Liver (tissue), 8 donors: ENCODE measurements at regions not wholly inside any gene's neighbourhood (a gene's known extent, or its start where the extent isn't known, plus 50 kb on each side); places are given as distances from the start of the nearest gene placed in this dataset.
A peak's percentile ranks its signal among the peaks of the same experiment; 100 is the strongest.

Experiments used
- DNase-seq: peaks from one replicate; pipeline ENCODE4 v3.0.0-alpha.2; 2017; ENCODE audit warnings: low spot score
- H3K27ac ChIP-seq, 2 donors: one replicate each; pipeline ENCODE4 v1.7.0; 2013; ENCODE audit warnings: inconsistent platforms in 2 of 2, low read length in 2 of 2, control low read depth in 1 of 2, low read depth in 1 of 2, mild to moderate bottlenecking in 1 of 2
- H3K27me3 ChIP-seq, 4 donors: one replicate each; pipeline versions ENCODE4 v1.6.1 to v1.7.0; 2013; ENCODE audit warnings: low read length in 3 of 4, inconsistent platforms in 1 of 4, mild to moderate bottlenecking in 1 of 4, moderate library complexity in 1 of 4; ENCODE audit not compliant: control insufficient read depth in 4 of 4, insufficient read depth in 4 of 4
- H3K36me3 ChIP-seq, 4 donors: one replicate each; pipeline versions ENCODE4 v1.6.1 to v1.7.0; 2013; ENCODE audit warnings: low read length in 3 of 4, mild to moderate bottlenecking in 3 of 4, low read depth in 1 of 4, moderate library complexity in 1 of 4; ENCODE audit not compliant: control insufficient read depth in 4 of 4, insufficient read depth in 3 of 4
- H3K4me1 ChIP-seq, 4 donors: one replicate each; pipeline versions ENCODE4 v1.6.1 to v1.7.0; 2013; ENCODE audit warnings: low read length in 3 of 4, mild to moderate bottlenecking in 3 of 4, moderate library complexity in 1 of 4; ENCODE audit not compliant: control insufficient read depth in 4 of 4, insufficient read depth in 4 of 4
- H3K4me3 ChIP-seq, 3 donors: one replicate each; pipeline versions ENCODE4 v1.6.1 to v1.7.0; 2013; ENCODE audit warnings: low read length in 3 of 3, control low read depth in 1 of 3, low read depth in 1 of 3, mild to moderate bottlenecking in 1 of 3
- H3K9ac ChIP-seq, 2 donors: one replicate each; pipeline ENCODE4 v1.7.0; 2013; ENCODE audit warnings: low read length in 2 of 2, mild to moderate bottlenecking in 2 of 2, moderate library complexity in 2 of 2, control low read depth in 1 of 2, low read depth in 1 of 2
- H3K9me3 ChIP-seq, 4 donors: one replicate each; pipeline versions ENCODE4 v1.6.1 to v1.7.0; 2013; ENCODE audit warnings: low read length in 3 of 4; ENCODE audit not compliant: control insufficient read depth in 4 of 4
- ATF3 ChIP-seq: IDR thresholded peaks from 2 replicates; pipeline ENCODE4 v1.6.1; 2016; ENCODE audit warnings: antibody characterized with exemption
- CTCF ChIP-seq: fragments of 150-350 bp; IDR thresholded peaks from 2 replicates; pipeline ENCODE4 v1.5.1; 2017; ENCODE audit warnings: improper control_type of control experiment, low read depth, low read length; ENCODE audit not compliant: missing input control
- FOXA1 ChIP-seq: IDR thresholded peaks from 2 replicates; pipeline ENCODE4 v1.6.1; 2016; ENCODE audit warnings: antibody characterized with exemption
- GABPA ChIP-seq, 2 donors: IDR thresholded peaks in 1 of 2; conservative IDR thresholded peaks in 1 of 2; 2 replicates each; pipeline ENCODE4 v1.6.1; 2016; ENCODE audit warnings: antibody characterized with exemption in 2 of 2, mild to moderate bottlenecking in 1 of 2, moderate library complexity in 1 of 2
- HNF4A ChIP-seq, 2 donors: conservative IDR thresholded peaks; 2 replicates each; pipeline ENCODE4 v1.6.1; 2016; ENCODE audit warnings: antibody characterized with exemption in 2 of 2, mild to moderate bottlenecking in 2 of 2
- JUND ChIP-seq, 2 donors: IDR thresholded peaks; 2 replicates each; pipeline ENCODE4 v1.6.1; 2016; ENCODE audit warnings: antibody characterized with exemption in 2 of 2
- MAX ChIP-seq: IDR thresholded peaks from 2 replicates; pipeline ENCODE4 v1.6.1; 2016; ENCODE audit warnings: antibody characterized with exemption
- NR2F2 ChIP-seq: IDR thresholded peaks from 2 replicates; pipeline ENCODE4 v1.6.1; 2016; ENCODE audit warnings: antibody characterized with exemption
- RAD21 ChIP-seq, 2 donors: IDR thresholded peaks; 2 replicates each; pipeline ENCODE4 v1.6.1; 2016; ENCODE audit warnings: antibody characterized with exemption in 2 of 2, mild to moderate bottlenecking in 2 of 2
- REST ChIP-seq: IDR thresholded peaks from 2 replicates; pipeline ENCODE4 v1.6.1; 2016; ENCODE audit warnings: antibody characterized with exemption, mild to moderate bottlenecking
- SP1 ChIP-seq: IDR thresholded peaks from 2 replicates; pipeline ENCODE4 v1.6.1; 2018; ENCODE audit warnings: antibody characterized with exemption, mild to moderate bottlenecking
- TAF1 ChIP-seq: conservative IDR thresholded peaks from 2 replicates; pipeline ENCODE4 v1.6.1; 2016; ENCODE audit warnings: antibody characterized with exemption, mild to moderate bottlenecking
- ZBTB33 ChIP-seq: IDR thresholded peaks from 2 replicates; pipeline ENCODE4 v1.6.1; 2016; ENCODE audit warnings: antibody characterized with exemption
- whole genome bisulfite sequencing: extraction: QIAGEN DNeasy Blood & Tissue Kit; methylation state at CpG from one replicate; pipeline ENCODE4 v1.1.7; 2013; 5-methylcytosine and 5-hydroxymethylcytosine counted together
- donor health status: healthy.
- donor health status: healthy.
- donor health status: healthy.
- donor health status: healthy.
- donor health status: healthy.

GRCh38 chr2:150188177-150188576, 299.3 kb downstream of the RND3 start:
- peaks cover 2 to 5% (median 4%) of the 10 kb centered on the region in 4 donors for H3K9me3 ChIP-seq
- peak overlapping the region; percentile 60 to 86 for H3K27ac ChIP-seq
- 28% methylated on average over 4 of the region's 4 CpGs for WGBS
- H3K36me3 ChIP-seq, result peaks cover 0 to 7% (median 1%) of the 10 kb centered on the region in 4 donors
- peaks cover 0 to 12% (median 4%) of the 10 kb centered on the region in 4 donors for H3K4me1 ChIP-seq
- no peak for DNase-seq
- peak overlapping the region in 1 of 2 donors; percentile 66 for H3K9ac ChIP-seq
- H3K4me3 ChIP-seq, result no peak overlapping the region
- no peaks in the 10 kb centered on the region for H3K27me3 ChIP-seq
- TF ChIP-seq TAF1 (no peak), CTCF (no peak), REST (no peak), MAX (no peak), HNF4A (conservative IDR thresholded peaks at IDR 0.05) (no peak), RAD21 (IDR thresholded peaks at IDR 0.05) (peak in 1 of 2 donors; percentile 21), SP1 (no peak), ATF3 (no peak)

GRCh38 chr2:150182566-150183235, 304.8 kb downstream of the RND3 start:
- H3K4me1 ChIP-seq, result peaks cover 0 to 9% (median 8%) of the 10 kb centered on the region in 4 donors
- no peak overlapping the region for H3K27ac ChIP-seq
- no peaks in the 10 kb centered on the region for H3K36me3 ChIP-seq
- no peaks in the 10 kb centered on the region for H3K27me3 ChIP-seq
- H3K4me3 ChIP-seq, result no peak overlapping the region
- WGBS, result 73% methylated on average over 5 of the region's 5 CpGs
- peaks cover 0 to 2% (median 0%) of the 10 kb centered on the region in 4 donors for H3K9me3 ChIP-seq
- H3K9ac ChIP-seq, result no peak overlapping the region
- no peak for TF ChIP-seq NR2F2
- no peak for TF ChIP-seq FOXA1
- TF ChIP-seq SP1, result no peak
- no peak for TF ChIP-seq HNF4A (conservative IDR thresholded peaks at IDR 0.05)
- no peak for TF ChIP-seq TAF1
- no peak for TF ChIP-seq ZBTB33
- no peak for TF ChIP-seq MAX
- TF ChIP-seq JUND (IDR thresholded peaks at IDR 0.05), result no peak
- no peak for TF ChIP-seq GABPA (IDR thresholded peaks at IDR 0.05 in 1 of 2, conservative IDR thresholded peaks at IDR 0.05 in 1 of 2)
- no peak for TF ChIP-seq CTCF
- DNase-seq, result no peak
